ENCODE measurements at regions not wholly inside any gene's neighbourhood (a gene's known extent, or its start where the extent isn't known, plus 50 kb on each side); places are given as distances from the start of the nearest gene placed in this dataset.

GRCh38 chr12:14239350-14239934, 126.0 kb upstream of the ATF7IP start:
- peak in 4 of 6 experiments; percentile 11 to 27 (median 12) for TF ChIP-seq CTCF (IDR thresholded peaks at IDR 0.05)
- no peak for TF ChIP-seq POLR2A (IDR thresholded peaks at IDR 0.05)

All from Peyer's patch (tissue), 4 donors.